HFFc6 (cell line): ENCODE measurements at regions not wholly inside any gene's neighbourhood (a gene's known extent, or its start where the extent isn't known, plus 50 kb on each side); places are given as distances from the start of the nearest gene placed in this dataset.

ENCODE experiments used
- DNase-seq: peaks from one replicate; pipeline ENCODE4 v3.0.0-alpha.2; 2018
- H3K27ac Mint-ChIP-seq: 2 replicates; pipeline ENCODE4 v1.8.0; 2020; ENCODE audit warnings: mild to moderate bottlenecking, mixed read lengths
- H3K27me3 Mint-ChIP-seq: 2 replicates; pipeline ENCODE4 v1.8.0; 2021; ENCODE audit warnings: mild to moderate bottlenecking, moderate library complexity, mixed read lengths; ENCODE audit not compliant: insufficient read depth
- H3K36me3 Mint-ChIP-seq: 2 replicates; pipeline ENCODE4 v1.8.0; 2021; ENCODE audit warnings: low read depth, mixed read lengths
- H3K4me1 Mint-ChIP-seq: 2 replicates; pipeline ENCODE4 v1.8.0; 2020; ENCODE audit warnings: low read depth, mixed read lengths
- H3K4me3 Mint-ChIP-seq: 2 replicates; pipeline ENCODE4 v1.8.0; 2020; ENCODE audit warnings: mild to moderate bottlenecking, moderate library complexity, mixed read lengths
- H3K9me3 Mint-ChIP-seq: 2 replicates; pipeline ENCODE4 v1.8.0; 2020; ENCODE audit warnings: mild to moderate bottlenecking, mixed read lengths
- CTCF ChIP-seq: fragments of 200-600 bp; sonication (generic); IDR thresholded peaks from 2 replicates; pipeline ENCODE4 v1.5.0; 2021; ENCODE audit warnings: antibody characterized with exemption, mild to moderate bottlenecking

- no peak for DNase-seq
- Mint-ChIP-seq H3K27me3 (no peaks in the 10 kb centered on the region), H3K4me3 (no peak overlapping the region), H3K9me3 (peaks cover 8% of the 10 kb centered on the region), H3K36me3 (peaks cover 21% of the 10 kb centered on the region), H3K4me1 (peaks cover 43% of the 10 kb centered on the region), H3K27ac (no peak overlapping the region)
- TF ChIP-seq CTCF = no peak
These were observed 68.4 kb upstream of the GALNT15 start for GRCh38 chr3:16106050-16106449.

GRCh38 chr3:16108424-16108823 lies 66.1 kb upstream of the GALNT15 start:
- H3K9me3 Mint-ChIP-seq = peaks cover 5% of the 10 kb centered on the region; the same call in 1 of the 2 replicates
- TF ChIP-seq CTCF = no peak
- DNase-seq = no peak
- no peak overlapping the region for H3K4me3 Mint-ChIP-seq
- peaks cover 33% of the 10 kb centered on the region for H3K4me1 Mint-ChIP-seq
- H3K27ac Mint-ChIP-seq = no peak overlapping the region
- H3K27me3 Mint-ChIP-seq = no peaks in the 10 kb centered on the region
- peaks cover 22% of the 10 kb centered on the region; the same call in 1 of the 2 replicates for H3K36me3 Mint-ChIP-seq

GRCh38 chr3:16109929-16110328 lies 64.6 kb upstream of the GALNT15 start:
- H3K36me3 Mint-ChIP-seq = peaks cover 22% of the 10 kb centered on the region; the same call in 1 of the 2 replicates
- DNase-seq = no peak
- H3K4me1 Mint-ChIP-seq = peaks cover 33% of the 10 kb centered on the region
- H3K27me3 Mint-ChIP-seq = no peaks in the 10 kb centered on the region
- TF ChIP-seq CTCF = no peak
- no peak overlapping the region for H3K27ac Mint-ChIP-seq
- no peak overlapping the region for H3K4me3 Mint-ChIP-seq
- H3K9me3 Mint-ChIP-seq = peaks cover 5% of the 10 kb centered on the region; the same call in 1 of the 2 replicates

GRCh38 chr3:16112910-16113504 lies 61.5 kb upstream of the GALNT15 start:
- no peak for TF ChIP-seq CTCF
- Mint-ChIP-seq H3K4me3 (peak overlapping the region; percentile 27; the same call in 1 of the 2 replicates), H3K27me3 (no peaks in the 10 kb centered on the region), H3K36me3 (peaks cover 13% of the 10 kb centered on the region; the same call in 1 of the 2 replicates), H3K27ac (peak overlapping the region; percentile 89), H3K4me1 (peaks cover 42% of the 10 kb centered on the region), H3K9me3 (peaks cover 5% of the 10 kb centered on the region; the same call in 1 of the 2 replicates)
- DNase-seq = peak; percentile 66

- no peaks in the 10 kb centered on the region for H3K27me3 Mint-ChIP-seq
- DNase-seq = peak; percentile 62
- TF ChIP-seq CTCF = no peak
- peak overlapping the region; percentile 89 for H3K27ac Mint-ChIP-seq
- peaks cover 5% of the 10 kb centered on the region; the same call in 1 of the 2 replicates for H3K9me3 Mint-ChIP-seq
- H3K36me3 Mint-ChIP-seq = peaks cover 13% of the 10 kb centered on the region; the same call in 1 of the 2 replicates
- peak overlapping the region; percentile 27 for H3K4me3 Mint-ChIP-seq
- peaks cover 42% of the 10 kb centered on the region for H3K4me1 Mint-ChIP-seq
These were observed 60.8 kb upstream of the GALNT15 start for GRCh38 chr3:16113704-16114103.
